LNCAP (cell line): ENCODE measurements at regions not wholly inside any gene's neighbourhood (a gene's known extent, or its start where the extent isn't known, plus 50 kb on each side); places are given as distances from the start of the nearest gene placed in this dataset.

Source experiments
- TF ChIP-seq, protein P1 (sequence below): fragments of 450-650 bp; IDR thresholded peaks from 2 replicates; pipeline ENCODE4 v1.5.1; 2017; ENCODE audit warnings: mild to moderate bottlenecking

- TF ChIP-seq, protein P1, sequence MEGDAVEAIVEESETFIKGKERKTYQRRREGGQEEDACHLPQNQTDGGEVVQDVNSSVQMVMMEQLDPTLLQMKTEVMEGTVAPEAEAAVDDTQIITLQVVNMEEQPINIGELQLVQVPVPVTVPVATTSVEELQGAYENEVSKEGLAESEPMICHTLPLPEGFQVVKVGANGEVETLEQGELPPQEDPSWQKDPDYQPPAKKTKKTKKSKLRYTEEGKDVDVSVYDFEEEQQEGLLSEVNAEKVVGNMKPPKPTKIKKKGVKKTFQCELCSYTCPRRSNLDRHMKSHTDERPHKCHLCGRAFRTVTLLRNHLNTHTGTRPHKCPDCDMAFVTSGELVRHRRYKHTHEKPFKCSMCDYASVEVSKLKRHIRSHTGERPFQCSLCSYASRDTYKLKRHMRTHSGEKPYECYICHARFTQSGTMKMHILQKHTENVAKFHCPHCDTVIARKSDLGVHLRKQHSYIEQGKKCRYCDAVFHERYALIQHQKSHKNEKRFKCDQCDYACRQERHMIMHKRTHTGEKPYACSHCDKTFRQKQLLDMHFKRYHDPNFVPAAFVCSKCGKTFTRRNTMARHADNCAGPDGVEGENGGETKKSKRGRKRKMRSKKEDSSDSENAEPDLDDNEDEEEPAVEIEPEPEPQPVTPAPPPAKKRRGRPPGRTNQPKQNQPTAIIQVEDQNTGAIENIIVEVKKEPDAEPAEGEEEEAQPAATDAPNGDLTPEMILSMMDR: no peak
These were observed 278.1 kb upstream of the CD180 start for GRCh38 chr5:67474597-67475238.

DNA sequence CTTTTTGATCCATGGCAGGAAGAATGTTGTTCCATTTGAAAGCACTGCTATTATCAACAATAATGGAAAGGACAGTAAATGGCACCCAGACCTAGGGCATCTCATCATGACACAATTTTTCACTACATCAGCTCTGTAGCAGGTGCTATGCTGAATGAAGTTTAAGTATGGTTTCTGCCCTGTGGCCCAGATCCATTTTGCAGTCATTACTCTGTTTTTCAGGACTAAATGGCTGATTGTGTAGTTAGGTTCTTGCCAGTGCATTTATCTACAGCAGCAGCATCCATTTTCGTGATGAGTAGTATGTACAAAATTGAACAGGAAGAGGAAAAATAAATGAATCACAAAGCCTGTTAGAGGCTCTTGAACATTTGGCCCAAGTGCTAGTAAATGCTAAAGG is 270.5 kb upstream of the CD180 start:
- TF ChIP-seq, protein P1: no peak

DNA sequence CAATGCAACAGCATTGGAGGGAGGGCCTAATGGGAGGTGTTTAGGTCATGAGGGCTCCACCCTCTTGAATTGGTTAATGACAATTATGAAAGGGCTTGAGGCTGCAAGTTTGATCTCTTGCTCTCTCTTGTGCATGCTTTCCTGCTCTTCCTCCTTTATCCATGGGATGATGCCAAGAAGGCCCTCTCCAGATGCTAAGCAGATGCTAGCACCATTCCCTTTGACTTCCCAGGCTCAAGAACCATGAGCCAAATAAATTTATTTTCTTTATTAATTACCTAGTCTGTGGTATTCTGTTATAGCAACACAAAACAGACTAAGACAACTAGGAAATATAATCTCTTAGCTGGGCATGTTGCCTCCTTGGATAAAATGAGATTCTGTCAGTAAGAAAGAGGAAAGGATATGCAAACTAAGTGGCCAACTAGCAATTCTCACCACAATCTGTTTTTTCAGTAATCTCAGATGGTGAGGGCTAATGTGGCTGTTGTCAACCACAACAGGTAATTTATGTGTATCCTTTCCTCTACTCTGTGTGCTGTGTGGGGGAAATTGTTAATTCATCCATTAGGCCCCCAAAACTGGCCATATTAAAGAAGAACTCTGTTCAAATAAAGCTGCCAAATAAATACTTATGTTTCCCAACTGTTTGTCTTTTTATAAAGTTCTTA is 269.1 kb upstream of the CD180 start:
- TF ChIP-seq, protein P1: no peak

DNA sequence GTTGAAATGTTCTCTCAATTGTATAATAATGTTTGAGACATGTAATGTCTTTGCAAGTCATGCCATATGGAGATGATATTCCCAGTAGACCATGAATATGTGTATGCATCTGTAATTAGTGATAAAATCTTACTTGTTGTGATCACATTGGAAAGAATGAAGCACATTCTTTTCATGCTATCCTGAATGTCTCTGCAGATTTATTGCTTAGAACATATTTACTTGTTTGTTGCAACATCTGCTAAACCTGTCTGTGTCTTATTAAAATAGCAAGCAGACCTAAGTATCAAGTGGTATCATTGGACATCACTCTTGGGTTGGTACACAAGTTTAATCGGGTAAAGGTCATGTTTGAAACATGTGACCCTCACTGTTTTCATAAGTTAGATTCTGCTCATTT is 265.5 kb upstream of the CD180 start:
- TF ChIP-seq, protein P1: no peak

DNA sequence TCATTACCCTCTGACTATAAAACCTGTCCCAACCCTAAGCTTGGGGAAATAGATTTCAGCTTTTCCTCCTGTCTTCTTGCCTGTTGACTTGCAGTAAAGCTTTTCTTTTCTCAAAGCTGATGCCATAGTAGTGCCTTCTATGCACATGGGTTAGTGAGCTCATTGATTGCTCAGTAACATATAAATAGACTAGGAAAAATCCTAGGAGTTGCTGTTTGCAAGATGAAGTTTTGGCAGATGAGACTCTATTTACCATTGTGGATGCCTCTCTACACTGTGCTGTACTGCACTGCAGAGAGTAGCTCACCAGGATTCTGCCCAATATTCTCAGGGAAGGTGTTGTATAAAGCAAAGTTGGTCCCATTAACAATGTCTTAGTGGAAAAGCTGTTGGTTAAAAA is 262.7 kb upstream of the CD180 start:
- TF ChIP-seq, protein P1: no peak

DNA sequence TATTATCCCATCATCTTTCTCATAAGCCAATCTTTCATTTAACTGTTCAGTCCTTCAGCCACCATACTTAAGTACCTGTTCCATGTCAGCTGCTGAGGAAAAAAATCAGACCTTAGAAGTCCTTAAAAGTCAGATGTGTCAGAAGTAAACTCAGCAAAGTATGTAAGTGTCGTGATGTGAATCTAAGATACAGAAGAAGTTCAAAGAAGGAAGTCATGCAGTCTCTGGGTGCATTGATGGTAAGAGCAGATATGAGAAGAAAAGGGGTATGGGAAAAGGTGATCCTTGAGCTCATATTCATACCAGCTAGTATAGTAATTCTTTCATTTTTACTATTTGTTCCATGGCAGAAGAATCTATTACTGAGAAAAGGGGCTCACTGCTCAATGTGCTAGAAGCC is 259.4 kb upstream of the CD180 start:
- TF ChIP-seq, protein P1: no peak

GRCh38 chr5:67454957-67455561 is 258.5 kb upstream of the CD180 start:
- TF ChIP-seq, protein P1: no peak
